ENCODE measurements at regions not wholly inside any gene's neighbourhood (a gene's known extent, or its start where the extent isn't known, plus 50 kb on each side); places are given as distances from the start of the nearest gene placed in this dataset.

GRCh38 chr7:26522633-26523032, 231.0 kb downstream of the SNX10 start:
- TF ChIP-seq RCOR1 (conservative IDR thresholded peaks at IDR 0.05; ENCODE audit: low read depth, low read length) (no peak), CTCF (IDR thresholded peaks at IDR 0.05 in 2 of 3, conservative IDR thresholded peaks at IDR 0.05 in 1 of 3; ENCODE audit: control insufficient read depth in 2 of 3, extremely low read depth in 1 of 3, insufficient read depth in 1 of 3, low read depth in 3 of 3, low read length in 3 of 3) (no peak), SREBF1 (IDR thresholded peaks at IDR 0.05; ENCODE audit: low read length) (no peak)

All from GM12878 (cell line).